ENCODE measurements at regions not wholly inside any gene's neighbourhood (a gene's known extent, or its start where the extent isn't known, plus 50 kb on each side); places are given as distances from the start of the nearest gene placed in this dataset.
A peak's percentile ranks its signal among the peaks of the same experiment; 100 is the strongest.

DNA sequence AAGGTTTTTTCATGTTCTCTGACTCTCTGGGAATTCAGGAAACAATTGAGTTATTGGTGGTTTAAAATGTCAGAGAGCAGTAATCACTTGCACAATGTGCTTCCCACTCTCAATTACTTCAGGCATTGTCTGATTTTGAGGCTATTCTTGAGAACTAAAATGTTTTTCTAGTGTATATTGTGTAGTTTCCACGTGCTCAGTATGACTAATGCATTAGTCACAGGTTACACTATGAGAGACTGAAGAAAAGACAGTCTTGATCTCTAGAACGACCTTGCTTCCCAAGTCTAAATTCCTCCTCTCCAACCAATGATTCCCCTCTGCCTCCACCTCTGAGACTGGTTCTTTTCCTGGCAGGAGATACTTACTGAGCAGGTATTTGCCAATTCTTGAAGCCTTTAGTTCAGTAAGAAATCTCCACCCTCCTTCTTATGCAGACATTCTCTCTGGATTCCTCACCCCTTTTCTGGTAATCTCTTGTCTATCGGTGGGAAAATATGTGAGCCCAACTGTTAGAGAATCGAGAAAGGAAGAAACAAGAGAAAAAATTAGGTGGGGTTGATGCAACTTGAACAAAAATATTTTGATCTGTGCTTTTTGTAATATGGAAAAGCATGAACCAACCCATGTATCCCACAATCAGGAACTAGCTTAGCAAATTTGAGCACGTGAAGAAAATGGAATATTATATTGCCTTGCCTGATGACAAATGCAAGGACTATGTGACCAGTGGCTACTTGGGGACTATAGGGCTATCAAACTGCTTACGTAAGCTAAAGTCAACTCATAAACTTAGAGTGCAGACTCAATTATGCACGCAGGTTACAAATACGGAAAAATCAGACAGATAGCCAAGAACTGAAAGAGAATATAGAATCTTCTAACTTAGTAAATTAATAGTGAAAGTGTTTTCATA is 61.1 kb upstream of the SLC22A16 start:
- DNase-seq: no peak

DNA sequence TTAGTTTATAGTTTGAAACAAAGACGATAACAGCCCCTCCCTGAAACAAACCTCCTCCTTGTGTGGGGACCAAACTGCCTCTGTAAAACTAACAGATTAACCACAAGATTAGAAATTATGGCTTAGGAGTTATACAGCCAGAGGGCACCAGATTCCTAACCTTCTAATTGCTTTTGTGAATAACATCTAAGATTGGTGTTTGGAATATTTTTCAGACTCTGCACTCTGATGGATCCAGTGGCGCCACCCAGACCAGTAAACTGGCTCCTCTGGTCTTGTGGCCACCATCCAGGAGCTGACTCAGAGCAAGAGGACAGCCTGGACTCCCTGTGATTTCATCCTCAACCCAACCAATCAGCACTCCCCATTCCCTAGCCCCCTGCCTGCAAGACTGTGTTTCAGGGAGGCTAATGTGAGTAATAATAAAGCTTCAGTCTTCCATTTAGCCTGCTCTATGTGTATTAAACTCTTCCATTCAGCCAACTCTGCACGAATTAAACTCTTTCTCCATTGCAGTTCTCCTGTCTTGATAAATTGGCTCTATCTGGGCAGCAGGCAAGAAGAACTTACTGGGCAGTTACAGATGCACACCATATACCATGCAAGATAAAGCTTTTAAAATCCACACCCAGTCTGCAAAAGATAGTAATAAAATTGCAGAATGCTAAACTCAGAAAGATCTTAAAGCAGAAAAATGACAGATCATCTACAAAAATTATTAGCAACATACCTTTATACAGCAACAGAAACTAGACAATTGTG is 58.5 kb upstream of the SLC22A16 start:
- DNase-seq: no peak

DNA sequence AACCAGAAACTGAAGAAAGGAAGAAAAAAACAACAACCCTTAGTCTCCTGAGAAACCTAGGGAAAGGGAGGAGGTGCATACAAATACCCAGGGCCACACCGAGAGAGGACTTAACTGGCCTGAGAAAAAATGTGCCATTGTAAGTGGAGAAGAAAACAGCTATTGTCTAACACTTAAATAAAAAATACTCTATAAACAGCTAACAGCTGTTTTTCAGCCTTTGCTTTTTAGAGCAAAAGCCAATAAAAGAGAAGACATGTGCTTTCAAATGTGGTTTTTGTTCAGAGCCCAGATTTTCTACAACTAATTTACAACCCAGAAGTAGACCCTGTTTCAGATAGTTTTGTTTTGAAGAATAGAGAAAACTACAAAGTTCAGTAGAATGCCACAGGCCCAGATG is 56.0 kb upstream of the SLC22A16 start:
- DNase-seq: no peak

DNA sequence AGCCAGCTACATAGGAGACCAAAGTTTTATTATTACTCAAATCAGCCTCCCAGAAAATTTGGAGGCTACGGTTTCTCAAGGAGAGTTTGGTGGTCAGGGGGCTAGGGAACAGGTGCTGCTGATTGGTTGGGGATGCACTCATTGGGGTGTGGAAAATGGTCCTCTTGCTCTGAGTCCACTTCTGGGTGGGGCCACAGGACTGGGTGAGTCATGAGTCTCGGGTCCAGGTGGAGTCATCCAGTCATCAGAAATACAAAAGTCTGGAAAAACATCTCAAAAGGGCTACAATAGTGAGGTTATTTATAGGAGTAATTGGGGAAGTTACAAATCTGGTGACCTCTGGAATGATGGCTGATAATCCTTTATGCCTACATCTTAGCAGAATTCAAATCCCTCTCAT is 54.3 kb upstream of the SLC22A16 start:
- no peak for DNase-seq

DNA sequence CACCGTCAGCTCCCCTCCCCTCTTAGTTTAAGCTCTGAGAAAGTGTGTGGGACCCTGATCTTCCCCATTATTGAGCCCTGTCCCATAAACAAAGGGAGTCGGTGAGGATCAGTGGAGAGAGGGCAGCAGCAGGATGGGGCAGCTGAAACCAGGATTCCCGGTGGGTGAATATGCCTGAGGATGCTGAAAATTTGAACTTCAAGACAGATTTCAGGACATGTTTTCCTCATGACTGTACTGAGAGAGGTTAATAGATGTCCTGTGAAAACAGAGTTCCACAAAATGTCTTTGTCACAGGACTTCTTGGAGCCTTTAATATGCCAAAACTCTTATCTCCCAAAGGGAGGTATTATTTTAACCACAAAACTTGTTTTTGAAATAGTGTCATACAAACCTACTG is 53.5 kb upstream of the SLC22A16 start:
- no peak for DNase-seq

DNA sequence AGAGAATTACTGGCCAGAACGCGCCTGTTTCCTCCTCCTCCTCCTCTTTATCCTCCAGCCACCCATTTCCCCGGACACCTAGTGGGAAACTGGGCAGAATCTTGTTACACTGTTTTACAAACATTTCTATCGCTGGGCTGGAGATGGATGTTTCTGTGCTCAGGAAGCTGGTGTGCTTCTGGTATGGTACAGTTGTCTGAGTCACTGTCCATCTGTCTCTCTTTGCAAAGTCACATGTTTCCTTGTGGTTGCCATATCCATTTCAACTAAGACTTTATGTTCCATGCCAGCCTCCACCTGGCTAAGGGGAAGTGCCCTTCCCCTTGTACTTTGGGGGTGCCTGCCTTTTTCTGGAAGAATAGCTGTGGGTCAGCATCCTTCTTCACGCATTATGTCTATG is 52.9 kb upstream of the SLC22A16 start:
- DNase-seq: no peak

DNA sequence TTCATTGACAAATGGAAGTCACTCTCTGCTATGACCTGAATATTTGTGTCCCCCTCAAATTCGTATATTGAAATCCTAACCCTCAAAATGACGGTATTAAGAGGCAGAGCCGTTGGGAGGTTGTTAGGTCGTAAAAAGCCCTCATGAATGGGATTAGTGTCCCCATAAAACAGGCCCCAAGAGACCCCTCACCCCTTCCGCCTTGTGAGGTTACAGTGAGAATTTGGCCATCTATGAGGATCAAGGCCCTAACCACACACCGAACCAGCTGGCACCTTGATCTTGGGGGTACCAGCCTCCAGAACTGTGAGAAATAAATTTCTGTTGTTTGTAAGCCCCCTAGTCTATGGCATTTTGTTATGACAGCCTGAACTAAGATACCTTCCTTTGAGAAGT is 52.5 kb upstream of the SLC22A16 start:
- DNase-seq: no peak

DNA sequence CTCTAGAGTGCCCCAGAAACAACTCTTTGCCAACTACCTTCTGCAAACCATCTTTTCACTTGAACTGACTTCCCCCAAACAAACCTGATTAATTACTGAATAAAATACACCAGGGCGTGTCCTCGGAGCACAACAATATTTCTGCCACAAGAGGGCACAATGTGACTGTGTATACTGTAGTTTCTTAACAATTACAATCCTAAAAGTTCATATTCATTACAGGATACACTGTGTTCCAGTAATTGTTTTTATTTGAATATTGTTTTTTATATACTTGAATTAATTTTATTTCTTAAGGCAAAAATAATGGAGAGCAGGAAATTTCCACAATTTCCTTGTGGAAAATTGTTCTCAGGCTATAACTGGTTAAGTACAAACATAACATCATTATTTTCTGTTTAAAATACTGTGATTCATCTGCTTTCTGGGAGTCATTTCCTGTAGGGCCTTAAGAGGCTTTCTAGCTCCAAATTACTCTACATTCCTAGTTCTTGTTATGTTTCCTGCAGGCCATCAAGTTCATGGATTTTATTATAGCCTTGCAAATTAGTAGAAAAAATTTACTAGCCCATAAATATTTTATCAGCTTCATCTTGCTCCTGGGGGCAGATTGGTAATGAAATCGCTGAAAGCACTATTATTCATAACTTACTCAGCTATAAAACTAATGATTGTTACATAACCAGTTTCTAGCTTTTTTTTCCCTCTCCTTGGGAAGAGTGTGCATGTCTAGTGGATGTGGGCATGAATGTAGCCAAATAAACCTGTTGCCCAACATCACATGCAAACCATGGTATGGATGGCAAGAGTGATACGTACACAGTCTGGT is 51.9 kb upstream of the SLC22A16 start:
- DNase-seq: peak; percentile 15

DNA sequence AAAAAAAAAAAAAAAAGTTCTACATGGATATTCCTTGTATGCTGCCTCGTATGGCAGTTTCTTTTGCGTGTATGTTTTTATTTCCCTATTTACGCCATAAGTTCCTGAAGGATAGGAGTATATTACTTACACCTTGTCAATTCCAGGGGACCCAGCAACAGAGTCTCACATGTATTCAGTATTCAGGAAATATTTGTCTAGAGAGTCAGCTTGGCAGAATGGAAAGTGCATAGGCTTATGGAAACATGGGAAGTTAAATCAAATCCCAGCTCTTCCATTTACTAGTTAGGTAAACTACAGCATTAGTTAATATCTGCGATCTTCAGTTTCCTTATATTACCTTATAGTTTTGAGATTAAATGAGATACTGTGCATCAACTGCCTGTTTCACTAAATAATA is 51.1 kb upstream of the SLC22A16 start:
- no peak for DNase-seq

DNA sequence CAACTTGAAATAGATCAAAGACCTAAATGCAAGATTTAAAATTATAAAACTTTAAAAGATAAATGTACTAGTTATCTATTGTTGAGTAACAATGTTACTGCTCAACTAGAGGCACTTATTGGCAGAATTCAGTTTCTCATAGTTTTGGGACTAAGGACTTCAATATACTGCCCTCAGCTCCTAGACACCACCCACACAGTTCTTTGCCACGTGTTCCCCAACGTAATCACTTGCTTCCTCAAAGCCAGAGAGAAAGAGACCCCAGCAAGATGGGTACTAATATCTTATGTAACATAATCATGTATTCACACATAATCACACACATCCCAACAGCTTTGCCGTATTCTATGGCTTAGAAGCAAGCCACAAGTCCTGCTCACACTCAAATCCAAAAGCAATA is 50.3 kb upstream of the SLC22A16 start:
- DNase-seq: no peak
